Spinal cord (tissue), 9 donors: ENCODE measurements at regions not wholly inside any gene's neighbourhood (a gene's known extent, or its start where the extent isn't known, plus 50 kb on each side); places are given as distances from the start of the nearest gene placed in this dataset.

Experiments used
- DNase-seq, 6 donors: peaks; one replicate each; pipeline versions ENCODE4 v3.0.0 to v3.0.0-alpha.2; 2013 to 2015; ENCODE audit warnings: low spot score in 6 of 6, low read depth in 4 of 6
- H3K27ac ChIP-seq: one replicate; pipeline ENCODE4 v1.5.1; 2013; ENCODE audit warnings: low read depth, low read length, control low read depth
- H3K27me3 ChIP-seq: one replicate; pipeline ENCODE4 v1.6.1; 2013; ENCODE audit warnings: low read length; ENCODE audit not compliant: control insufficient read depth, insufficient read depth
- H3K36me3 ChIP-seq: one replicate; pipeline ENCODE4 v1.6.1; 2013; ENCODE audit warnings: low read length; ENCODE audit not compliant: control insufficient read depth, insufficient read depth
- H3K4me1 ChIP-seq: one replicate; pipeline ENCODE4 v1.6.1; 2013; ENCODE audit warnings: low read length; ENCODE audit not compliant: control insufficient read depth, insufficient read depth
- H3K4me3 ChIP-seq: one replicate; pipeline ENCODE4 v1.5.1; 2013; ENCODE audit warnings: low read depth, low read length, control low read depth
- H3K9me3 ChIP-seq: one replicate; pipeline ENCODE4 v1.6.1; 2013; ENCODE audit warnings: low read length; ENCODE audit not compliant: control insufficient read depth, insufficient read depth
- WGBS: methylation state at CpG from one replicate; pipeline ENCODE4 v1.1.5; 2013; ENCODE audit warnings: missing lambda C conversion rate; ENCODE audit not compliant: insufficient coverage; 5-methylcytosine and 5-hydroxymethylcytosine counted together
- donor health status: healthy.

GRCh38 chr13:69585656-69586055 is 522.0 kb upstream of the ATXN8OS start:
- Histone ChIP-seq H3K4me1 (no peaks in the 10 kb centered on the region), H3K36me3 (no peaks in the 10 kb centered on the region), H3K4me3 (no peak overlapping the region), H3K27ac (no peak overlapping the region), H3K9me3 (no peaks in the 10 kb centered on the region), H3K27me3 (no peaks in the 10 kb centered on the region)
- DNase-seq = no peak
- WGBS = no CpG with 5 or more reads among the region's 1 CpG

GRCh38 chr13:69580255-69580654 is 527.4 kb upstream of the ATXN8OS start:
- no peaks in the 10 kb centered on the region for H3K36me3 ChIP-seq
- H3K9me3 ChIP-seq = no peaks in the 10 kb centered on the region
- no peak overlapping the region for H3K4me3 ChIP-seq
- no peaks in the 10 kb centered on the region for H3K27me3 ChIP-seq
- DNase-seq = no peak
- no peaks in the 10 kb centered on the region for H3K4me1 ChIP-seq
- H3K27ac ChIP-seq = no peak overlapping the region
- 58% methylated on average over 2 of the region's 3 CpGs for WGBS

DNA sequence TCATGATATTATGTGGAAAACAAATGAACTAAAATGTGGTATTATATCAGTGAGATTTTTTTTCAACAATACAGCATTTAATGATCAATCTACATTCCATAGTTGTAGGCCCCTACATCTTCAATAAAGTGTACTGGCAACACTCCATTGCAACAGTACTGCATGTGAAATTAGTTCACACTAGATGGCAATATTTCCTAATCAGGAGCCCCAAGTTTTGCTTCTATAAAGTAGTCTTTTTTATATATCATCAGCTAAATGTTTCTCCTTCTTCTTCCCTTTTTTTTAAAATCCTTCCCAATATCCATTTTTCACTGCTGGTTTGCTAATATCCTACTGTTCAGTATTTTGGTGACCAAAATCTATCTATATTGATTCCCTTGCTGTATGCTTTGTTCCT is 528.3 kb upstream of the ATXN8OS start:
- peak in 5 of 6 donors; percentile 6 to 85 (median 17) for DNase-seq

DNA sequence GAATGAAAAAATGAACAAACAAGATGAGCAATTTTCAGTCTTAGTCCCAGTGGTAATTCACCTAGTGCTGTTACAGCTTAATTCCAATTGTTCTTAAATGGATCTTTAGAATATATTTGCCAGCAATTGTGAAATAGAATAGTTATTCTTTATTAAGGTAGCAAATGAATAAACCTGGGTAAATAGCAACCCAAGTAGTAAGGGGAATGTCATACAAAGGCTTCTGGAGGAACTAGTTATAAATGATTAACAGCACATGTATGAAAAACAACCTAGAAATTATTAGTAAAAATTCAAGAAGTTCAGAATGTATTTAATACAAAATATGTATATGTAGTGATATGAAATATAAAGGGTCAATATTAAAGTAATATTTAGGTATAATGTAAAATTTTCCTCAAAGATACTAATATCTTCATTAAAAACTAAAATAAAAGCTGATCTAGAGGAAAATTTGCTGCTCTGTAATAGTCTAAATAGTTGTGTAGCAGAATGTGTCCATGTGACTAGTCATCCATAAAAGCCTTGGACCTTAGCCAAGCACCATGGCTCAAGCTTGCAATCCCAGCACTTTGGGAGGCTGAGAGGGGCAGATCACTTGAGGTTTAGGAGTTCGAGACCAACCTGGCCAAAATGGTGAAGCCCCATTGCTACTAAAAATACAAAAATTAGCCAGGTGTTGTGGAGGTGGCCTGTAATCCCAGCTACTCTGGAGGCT is 535.9 kb upstream of the ATXN8OS start:
- no peaks in the 10 kb centered on the region for H3K36me3 ChIP-seq
- H3K27me3 ChIP-seq = no peaks in the 10 kb centered on the region
- H3K4me1 ChIP-seq = no peaks in the 10 kb centered on the region
- WGBS = no CpG with 5 or more reads among the region's 1 CpG
- DNase-seq = no peak
- H3K9me3 ChIP-seq = no peaks in the 10 kb centered on the region
- H3K4me3 ChIP-seq = no peak overlapping the region
- no peak overlapping the region for H3K27ac ChIP-seq

More for the DNA sequence above, 528.3 kb upstream of the ATXN8OS start:
- H3K36me3 ChIP-seq = no peaks in the 10 kb centered on the region
- H3K27me3 ChIP-seq = no peaks in the 10 kb centered on the region
- H3K27ac ChIP-seq = no peak overlapping the region
- H3K4me1 ChIP-seq = no peaks in the 10 kb centered on the region
- no peak overlapping the region for H3K4me3 ChIP-seq
- H3K9me3 ChIP-seq = no peaks in the 10 kb centered on the region

DNA sequence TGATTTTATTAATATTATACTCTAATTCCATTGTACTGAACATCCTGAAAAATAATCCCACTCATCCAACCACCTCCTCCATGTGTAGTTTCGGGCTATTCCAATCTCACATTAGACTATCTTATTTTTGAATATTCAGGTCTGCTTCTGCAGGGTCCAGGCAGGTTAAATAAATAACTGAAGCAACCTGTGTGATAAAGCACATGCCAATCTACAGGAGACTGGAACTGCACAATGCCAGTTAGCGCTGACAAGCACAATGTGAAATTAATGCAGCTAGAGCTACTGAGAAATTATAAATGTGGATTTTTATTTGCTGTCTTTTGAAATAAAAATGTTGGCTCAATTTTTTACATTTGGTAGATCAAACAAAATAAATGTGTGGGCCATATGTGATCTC is 540.1 kb upstream of the ATXN8OS start:
- no peaks in the 10 kb centered on the region for H3K36me3 ChIP-seq
- no peak overlapping the region for H3K27ac ChIP-seq
- no CpG with 5 or more reads among the region's 2 CpGs for WGBS
- H3K9me3 ChIP-seq = no peaks in the 10 kb centered on the region
- no peak for DNase-seq
- no peaks in the 10 kb centered on the region for H3K27me3 ChIP-seq
- no peaks in the 10 kb centered on the region for H3K4me1 ChIP-seq
- H3K4me3 ChIP-seq = no peak overlapping the region

DNA sequence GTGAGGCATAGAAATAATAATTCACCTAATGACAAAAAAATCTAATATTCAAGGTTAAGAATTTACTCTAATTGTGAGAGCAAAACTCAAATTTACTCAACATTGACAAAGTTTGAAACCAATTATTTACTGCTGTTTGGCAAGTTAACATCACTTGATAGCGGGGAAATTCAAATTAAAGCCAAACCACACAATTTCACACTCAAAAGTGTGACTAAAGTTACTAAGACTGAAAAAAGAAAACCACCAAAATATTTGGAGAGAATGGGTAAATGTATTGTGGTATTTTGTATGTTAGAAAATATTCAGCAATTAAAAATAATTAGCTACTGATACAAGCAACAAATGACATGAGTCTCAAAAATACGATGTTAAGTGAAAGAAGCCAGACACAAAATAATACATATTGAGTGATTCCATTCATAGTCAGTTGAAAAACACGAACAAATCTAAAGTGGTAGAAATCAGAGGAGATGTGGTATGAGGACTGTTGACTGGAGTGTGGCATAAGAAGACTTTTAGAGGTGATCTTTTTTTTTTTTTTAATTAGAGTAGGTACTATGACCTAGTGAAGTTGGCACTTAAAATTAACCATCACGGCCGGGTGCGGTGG is 541.4 kb upstream of the ATXN8OS start:
- no peaks in the 10 kb centered on the region for H3K9me3 ChIP-seq
- H3K4me3 ChIP-seq = no peak overlapping the region
- H3K27me3 ChIP-seq = no peaks in the 10 kb centered on the region
- DNase-seq = no peak
- no peak overlapping the region for H3K27ac ChIP-seq
- 80% methylated on average over 1 of the region's 6 CpGs for WGBS
- H3K36me3 ChIP-seq = no peaks in the 10 kb centered on the region
- no peaks in the 10 kb centered on the region for H3K4me1 ChIP-seq

GRCh38 chr13:69565334-69565733 is 542.3 kb upstream of the ATXN8OS start:
- H3K27ac ChIP-seq = no peak overlapping the region
- no peaks in the 10 kb centered on the region for H3K36me3 ChIP-seq
- 58% methylated on average over 3 of the region's 4 CpGs for WGBS

DNA sequence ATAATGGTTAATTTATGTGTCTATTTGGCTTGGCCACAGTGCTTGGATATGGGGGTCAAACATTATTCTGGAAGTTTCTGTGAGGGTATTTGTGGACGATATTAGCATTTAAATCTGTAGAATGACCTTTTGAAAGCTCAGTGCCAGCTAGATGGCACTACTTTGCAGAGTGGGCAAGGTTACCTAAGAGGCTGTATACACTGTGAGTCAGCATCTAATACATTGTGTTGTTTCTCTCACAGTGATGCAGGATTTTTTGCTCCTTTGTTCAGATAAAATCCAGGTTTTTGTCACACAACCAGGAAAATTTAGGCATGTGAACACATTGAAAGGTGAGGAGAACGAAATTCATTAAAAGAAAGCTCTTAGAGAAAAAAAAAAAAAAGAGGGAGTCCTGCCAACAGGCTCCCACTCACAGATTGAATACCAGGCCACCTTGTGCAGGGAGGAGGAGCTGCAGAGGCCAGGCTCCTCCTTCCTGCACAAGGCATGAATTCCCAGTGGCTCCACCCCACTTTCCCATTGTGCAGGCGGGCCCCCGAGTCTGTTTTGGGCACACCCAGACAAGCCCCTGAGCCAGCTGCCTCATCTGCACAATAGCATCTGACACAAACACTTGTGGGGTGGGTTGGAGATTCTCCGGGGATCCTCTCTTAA is 551.0 kb upstream of the ATXN8OS start:
- H3K4me3 ChIP-seq = no peak overlapping the region
- H3K4me1 ChIP-seq = no peaks in the 10 kb centered on the region
- H3K9me3 ChIP-seq = no peaks in the 10 kb centered on the region
- no peak overlapping the region for H3K27ac ChIP-seq
- DNase-seq = no peak
- no peaks in the 10 kb centered on the region for H3K36me3 ChIP-seq
- H3K27me3 ChIP-seq = no peaks in the 10 kb centered on the region
- WGBS = 89% methylated on average over 1 of the region's 5 CpGs

More at GRCh38 chr13:69565334-69565733, 542.3 kb upstream of the ATXN8OS start:
- Histone ChIP-seq H3K4me3 (no peak overlapping the region), H3K4me1 (no peaks in the 10 kb centered on the region), H3K27me3 (no peaks in the 10 kb centered on the region), H3K9me3 (no peaks in the 10 kb centered on the region)
- DNase-seq = no peak

GRCh38 chr13:69553976-69554375 is 553.6 kb upstream of the ATXN8OS start:
- Histone ChIP-seq H3K4me3 (no peak overlapping the region), H3K27ac (no peak overlapping the region), H3K27me3 (no peaks in the 10 kb centered on the region), H3K9me3 (no peaks in the 10 kb centered on the region), H3K36me3 (no peaks in the 10 kb centered on the region), H3K4me1 (no peaks in the 10 kb centered on the region)
- WGBS = no CpG with 5 or more reads among the region's 2 CpGs
- peak in 1 of 6 donors; percentile 36 for DNase-seq

DNA sequence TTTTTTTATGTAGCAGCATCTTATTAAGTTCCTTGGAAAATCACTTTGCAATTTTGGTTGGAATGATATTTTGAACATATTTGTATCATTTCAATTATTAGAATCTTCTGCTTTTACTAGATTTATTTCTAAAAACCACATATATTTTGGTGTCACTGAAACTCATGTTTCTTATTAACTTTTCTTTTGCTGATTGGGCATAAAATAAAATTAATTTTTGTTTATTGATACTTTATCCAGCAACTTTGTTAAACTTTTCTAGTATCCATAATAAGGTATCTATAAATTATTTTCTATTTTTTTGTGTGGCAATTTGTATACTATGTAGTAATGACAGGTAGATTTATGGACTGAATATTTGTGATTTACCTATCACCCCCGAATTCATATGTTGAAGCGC is 556.4 kb upstream of the ATXN8OS start:
- no peaks in the 10 kb centered on the region for H3K36me3 ChIP-seq
- H3K27me3 ChIP-seq = no peaks in the 10 kb centered on the region
- H3K4me1 ChIP-seq = no peaks in the 10 kb centered on the region
- DNase-seq = no peak
- H3K9me3 ChIP-seq = no peaks in the 10 kb centered on the region
- no CpG with 5 or more reads among the region's 2 CpGs for whole genome bisulfite sequencing
- no peak overlapping the region for H3K27ac ChIP-seq
- H3K4me3 ChIP-seq = no peak overlapping the region
